GM21723 (cell line): ENCODE measurements at regions not wholly inside any gene's neighbourhood (a gene's known extent, or its start where the extent isn't known, plus 50 kb on each side); places are given as distances from the start of the nearest gene placed in this dataset.

ENCODE experiments used
- ATAC-seq: cut with Tn5 transposase; IDR thresholded peaks from one replicate; pipeline ENCODE4 v1.9.1; 2021; ENCODE audit warnings: mild to moderate bottlenecking, moderate library complexity; ENCODE audit not compliant: unreplicated experiment

DNA sequence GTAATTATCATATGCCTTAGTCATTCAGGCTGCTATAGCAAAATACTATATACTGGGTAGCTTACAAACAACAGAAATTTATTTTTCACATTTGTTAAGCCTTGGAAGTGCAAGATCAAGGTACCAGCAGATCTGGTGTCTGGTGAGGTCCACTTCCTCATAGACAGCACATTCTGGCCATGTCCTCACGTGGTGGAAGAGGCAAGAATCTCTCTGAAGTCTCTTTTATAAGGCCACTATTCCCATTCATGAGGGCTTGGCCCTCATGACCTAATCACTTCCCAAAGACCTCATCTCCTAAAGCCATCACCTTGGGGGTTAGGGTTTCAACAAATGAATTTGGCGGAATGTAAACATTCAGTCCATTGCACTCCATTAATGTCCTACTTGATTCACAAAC, 137.5 kb upstream of the C1GALT1 start:
- no peak for ATAC-seq

DNA sequence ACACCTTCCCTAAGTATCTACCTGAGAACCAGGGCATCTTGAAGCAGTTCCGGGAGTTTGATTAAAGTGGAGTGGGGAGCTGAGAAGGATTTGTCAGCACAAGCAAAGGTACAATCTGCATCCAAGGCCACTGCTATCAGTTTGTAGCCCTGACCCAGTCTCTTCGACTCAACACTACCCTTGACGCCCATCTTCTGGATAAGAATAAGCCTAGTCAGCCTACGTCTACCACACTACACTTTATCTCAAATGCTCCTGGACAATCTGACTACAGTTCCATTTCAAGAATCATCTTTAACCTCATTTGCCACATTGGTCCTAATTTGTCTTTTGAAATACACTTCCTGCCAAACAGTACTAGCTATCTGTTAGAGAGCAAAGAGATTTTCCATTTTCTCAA, 134.1 kb upstream of the C1GALT1 start:
- ATAC-seq = no peak

DNA sequence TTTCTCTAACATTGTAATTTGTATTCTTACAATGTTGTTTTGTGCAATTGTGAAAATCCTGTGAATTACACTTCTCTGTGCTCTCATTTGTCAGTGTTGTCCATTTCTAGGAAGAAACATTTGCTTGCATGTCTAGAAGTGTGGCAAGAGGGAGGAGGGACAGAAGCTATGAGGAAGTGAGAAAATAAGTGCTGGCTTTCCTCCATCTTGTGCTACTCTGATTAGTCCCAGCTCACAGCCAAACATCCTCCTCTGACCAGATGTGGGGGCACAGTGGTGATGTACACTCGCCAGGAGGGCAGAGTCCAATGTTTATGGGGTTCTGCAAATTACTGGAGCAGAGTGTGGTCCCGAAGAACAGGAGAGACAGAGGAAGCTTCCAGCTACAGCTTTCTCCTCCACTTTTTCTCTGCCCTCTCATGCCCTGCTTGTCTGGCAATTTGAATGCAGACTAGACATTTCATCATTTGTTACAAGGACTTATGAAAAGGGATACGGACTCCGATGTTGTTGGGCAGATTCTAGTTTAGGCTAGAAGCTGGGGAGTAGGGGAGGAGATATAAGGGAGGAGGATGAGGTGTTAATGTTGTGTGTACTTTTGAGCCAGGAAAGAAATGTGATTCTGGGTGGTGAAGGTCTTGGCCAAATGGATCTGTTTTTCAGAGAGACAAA, 131.0 kb upstream of the C1GALT1 start:
- ATAC-seq = peak; percentile 75

- no peak for ATAC-seq
Observed at GRCh38 chr7:7054252-7054830, 128.0 kb upstream of the C1GALT1 start.

- ATAC-seq = no peak
Observed at GRCh38 chr7:7060828-7061599, 121.3 kb upstream of the C1GALT1 start.

DNA sequence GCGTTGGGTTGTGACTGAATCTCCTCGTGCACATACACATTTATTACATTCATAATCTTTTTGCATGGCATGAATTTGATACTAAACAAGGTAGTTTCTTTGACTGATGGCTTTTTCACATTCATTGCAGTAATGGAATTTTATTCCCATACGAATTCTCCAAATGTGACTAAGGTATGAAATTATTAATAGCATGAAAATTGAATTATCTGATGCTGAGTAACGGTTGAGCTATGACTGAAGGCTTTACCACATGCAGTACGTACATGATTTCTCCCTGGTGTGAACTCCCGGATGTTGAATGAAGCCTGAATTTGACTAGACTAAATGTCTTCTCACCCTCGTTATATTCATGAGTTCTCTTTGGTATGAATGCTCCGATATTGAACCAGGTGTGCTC, 104.4 kb upstream of the C1GALT1 start:
- ATAC-seq = no peak

DNA sequence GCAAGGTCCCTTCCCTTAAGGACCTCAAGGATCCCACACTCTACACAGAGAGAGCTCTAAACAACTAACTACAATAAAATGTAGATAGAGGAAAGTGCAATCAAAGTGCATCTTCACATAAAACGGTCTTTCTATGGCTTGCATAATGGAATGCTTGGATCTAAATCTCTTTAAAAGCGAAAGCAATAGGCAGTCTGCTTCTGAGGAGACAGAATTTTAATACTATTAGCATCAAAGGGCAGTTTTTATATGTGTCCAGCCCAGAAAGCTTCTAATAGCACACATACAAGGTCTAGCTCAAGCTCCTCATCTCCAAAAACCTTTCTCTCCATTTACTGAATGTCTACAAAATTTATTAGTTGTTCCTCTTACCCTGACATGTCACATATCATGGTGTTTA, 101.5 kb upstream of the C1GALT1 start:
- ATAC-seq = no peak

- ATAC-seq = no peak
Observed at GRCh38 chr7:7090460-7090859, 91.9 kb upstream of the C1GALT1 start.

DNA sequence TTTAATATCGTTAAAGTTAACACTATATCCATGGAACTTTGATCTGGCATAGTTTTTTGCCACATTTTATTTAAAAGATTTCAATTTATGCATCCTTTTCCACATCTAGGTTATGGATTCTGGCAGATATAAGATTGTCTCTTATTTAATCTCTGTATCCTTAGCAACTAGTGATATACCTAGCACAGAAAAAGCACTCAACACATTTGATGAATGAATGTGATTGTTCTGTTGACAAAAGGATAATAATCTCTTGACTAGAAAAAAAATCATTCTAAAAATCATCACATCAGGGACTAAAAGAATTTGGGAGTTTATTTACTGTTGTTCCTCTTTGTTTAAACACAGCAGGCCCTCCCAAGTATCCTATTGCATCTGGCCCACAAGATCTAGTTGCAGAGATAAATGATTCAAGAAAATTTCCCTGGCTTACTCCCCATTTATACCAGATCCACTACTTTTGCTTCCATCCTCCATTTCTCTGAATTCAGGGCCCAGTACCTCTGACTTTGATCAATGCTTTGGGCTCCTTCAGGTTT, 84.0 kb upstream of the C1GALT1 start:
- ATAC-seq = no peak

DNA sequence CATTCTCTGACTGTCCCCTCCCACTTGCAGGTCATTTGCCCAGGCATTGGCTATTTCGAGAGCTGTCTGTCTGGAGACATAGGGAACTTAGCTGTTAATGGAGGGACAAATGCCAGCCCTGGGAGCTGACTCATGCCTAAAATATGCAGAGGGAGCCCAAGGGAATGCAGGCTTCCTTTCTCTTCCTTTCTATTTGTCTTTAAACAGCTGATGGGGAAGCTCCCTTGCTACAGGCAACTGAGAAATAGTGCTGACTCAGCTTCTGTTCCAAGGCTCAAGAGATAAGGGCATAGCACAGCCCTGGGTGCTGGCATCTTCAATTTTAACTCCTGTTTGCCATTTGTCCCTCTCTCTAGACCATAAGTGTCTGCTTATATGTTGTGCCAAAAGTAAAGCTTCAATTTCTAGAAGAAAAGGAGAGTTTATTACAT, 82.7 kb upstream of the C1GALT1 start:
- no peak for ATAC-seq

DNA sequence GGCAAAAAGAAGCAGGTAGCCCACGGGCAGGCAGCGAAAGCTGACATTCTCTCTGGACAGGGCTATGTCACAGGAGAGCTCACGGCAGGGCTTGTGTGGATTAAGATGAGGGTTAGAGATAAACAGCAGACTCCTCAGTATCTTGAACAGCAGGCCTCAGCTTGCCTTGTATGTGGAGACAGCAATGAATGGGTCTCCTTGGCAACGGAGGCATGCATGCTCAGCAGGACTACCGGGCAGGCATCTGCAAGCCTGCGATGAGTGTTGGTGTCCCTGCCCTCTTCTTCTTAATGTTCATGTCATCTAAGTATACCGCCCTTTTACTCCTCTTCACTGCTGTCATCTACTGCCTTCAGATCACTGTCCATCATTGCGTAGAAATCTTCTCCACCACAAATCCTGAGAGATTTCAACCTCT, 81.9 kb upstream of the C1GALT1 start:
- no peak for ATAC-seq

DNA sequence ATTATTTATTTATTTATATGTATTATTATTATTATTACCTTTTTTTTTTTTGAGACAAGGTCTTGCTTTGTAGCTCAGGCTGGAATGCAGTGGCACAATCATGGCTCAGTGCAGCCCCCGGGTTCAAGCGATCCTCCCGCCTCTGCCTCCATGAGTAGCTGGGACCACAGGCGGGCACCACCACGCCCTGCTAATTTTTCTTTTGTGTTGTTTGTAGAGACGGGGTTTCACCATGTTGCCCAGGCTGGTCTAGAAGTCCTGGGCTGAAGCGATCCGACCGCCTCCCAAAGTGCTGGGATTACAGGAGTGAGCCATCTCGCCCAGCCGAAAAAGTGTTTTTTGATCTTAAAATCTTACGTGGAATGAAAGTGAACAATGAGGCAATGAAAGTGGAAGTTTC, 79.4 kb upstream of the C1GALT1 start:
- no peak for ATAC-seq

DNA sequence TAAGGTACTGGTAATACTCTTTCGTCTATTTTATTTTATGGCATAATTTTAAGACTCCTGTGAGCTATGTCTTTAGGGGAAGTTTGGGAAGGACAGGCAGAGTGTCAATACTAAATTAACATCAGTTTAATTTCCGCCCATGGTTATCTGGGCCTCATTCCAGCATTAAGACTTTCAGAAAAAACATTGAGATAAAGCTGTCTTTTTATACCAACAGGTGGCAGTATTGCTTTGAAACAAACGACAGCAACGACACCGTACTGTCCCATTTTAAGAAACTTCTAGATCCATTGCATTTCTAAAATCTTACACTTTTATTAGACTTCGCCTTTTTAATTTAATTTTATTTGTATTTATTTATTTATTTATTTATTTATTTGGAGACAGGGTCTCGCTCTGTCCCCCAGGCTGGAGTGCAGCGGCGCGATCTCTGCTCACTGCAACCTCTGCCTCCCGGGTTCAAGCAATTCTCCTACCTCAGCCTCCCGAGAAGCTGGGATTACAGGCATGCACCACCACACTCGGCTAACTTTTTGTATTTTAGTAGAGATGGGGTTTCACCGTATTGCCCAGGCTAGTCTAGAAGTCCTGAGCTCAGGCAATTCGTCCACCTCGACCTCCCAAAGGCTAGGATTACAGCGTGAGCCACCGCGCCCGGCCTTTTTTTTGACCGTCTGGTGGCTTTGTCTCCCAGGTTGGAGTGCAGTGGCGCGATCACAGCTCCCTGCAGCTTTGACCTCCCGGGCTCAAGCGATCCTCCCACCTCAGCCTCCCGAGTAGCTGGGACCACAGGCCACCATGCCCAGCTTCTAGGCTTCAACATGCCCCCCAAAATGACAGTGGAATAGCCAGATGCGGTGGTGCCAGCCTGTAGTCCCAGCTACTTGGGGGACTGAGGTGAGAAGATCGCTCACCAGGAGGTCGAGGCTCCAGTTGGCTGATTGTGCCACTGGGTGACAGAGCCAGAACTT, 78.7 kb upstream of the C1GALT1 start:
- ATAC-seq = no peak

DNA sequence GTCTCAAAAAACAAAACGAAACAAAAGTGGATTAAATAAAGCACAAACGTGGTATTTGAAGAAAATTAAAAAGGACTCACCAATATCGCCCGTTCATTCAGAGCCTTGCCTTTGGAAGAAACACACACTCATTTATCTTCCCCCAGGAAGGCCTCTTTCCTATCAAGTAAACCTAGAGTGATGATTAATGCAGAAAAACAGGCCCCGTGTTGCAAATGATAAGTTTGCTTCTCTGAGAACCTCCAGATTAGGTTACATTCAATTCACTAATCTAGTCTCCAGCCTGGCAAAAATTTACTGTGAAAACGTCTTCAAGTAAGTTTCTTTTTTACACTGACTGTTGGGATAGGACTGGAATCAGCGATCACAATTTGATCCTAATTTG, 78.0 kb upstream of the C1GALT1 start:
- no peak for ATAC-seq

DNA sequence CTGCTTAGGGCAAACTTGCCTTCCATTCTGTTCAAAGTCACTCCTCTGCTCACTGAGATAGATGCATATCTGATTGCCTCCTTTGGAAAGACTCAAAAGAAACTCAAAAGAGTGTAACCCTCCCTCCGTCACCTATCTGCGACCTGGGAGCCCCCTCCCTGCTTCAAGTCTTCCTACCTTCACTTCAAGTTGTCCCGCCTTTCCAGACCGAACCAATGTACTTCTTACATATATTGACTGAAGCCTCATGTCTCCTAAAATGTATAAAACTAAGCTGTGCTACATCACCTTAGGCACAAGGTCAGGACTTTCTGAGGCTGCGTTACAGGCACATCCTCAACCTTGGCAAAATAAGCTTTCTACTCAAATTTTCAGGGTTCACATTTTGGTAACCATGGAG, 77.4 kb upstream of the C1GALT1 start:
- ATAC-seq = no peak

DNA sequence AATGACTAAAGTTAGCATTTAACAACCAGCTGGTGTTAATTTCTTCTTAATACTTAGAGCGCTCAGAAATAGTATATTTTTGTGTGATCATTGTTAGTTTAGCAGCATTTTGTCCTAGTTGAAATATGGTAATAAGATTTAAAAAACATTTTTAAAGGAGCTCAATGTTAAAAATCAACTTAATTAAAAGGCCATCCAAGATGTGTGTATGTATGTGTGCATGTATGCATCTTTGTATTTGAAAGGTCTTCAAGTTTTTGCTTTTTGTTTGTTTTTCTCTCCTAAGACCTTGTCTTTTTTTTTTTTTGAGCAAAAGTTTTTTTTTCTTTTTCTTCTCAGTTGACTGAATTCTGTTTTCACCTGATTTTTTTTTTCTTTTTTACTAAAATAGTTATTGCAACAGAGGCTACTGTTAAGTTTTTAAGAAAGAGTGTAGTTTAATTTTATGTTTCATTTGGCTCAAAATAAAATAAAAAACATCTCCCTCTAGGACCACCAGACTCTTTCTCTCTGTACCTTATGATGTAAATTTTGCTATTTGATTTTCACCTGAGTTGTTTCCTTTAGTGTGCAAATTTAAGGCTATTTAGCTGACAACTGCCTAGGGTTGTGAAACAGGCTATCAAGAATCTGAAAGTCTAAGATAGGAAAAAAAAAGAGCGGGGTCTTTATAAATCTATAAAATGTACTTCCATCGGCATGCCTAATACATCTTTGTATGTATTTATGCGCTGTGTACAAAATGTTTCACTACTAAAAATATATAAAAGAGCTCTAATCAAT, 76.4 kb upstream of the C1GALT1 start:
- no peak for ATAC-seq

DNA sequence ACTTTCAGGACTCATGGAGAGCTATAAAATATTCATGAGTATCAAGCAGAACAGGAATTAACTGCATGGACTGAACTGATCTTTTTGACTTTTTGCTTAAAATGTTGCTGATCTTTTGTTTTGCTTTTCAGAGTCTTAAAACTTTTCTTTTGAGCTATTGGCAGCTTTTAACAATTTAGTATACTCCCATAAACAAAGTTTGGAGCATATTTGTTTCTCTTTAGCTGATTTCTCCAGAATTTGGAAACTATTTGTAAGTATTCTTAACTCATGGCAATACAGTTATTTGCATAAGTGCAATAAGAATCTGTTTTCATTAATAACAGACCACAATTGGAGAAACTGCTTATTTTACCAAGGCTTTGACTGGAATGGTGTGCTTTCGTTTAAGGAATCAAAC, 73.4 kb upstream of the C1GALT1 start:
- no peak for ATAC-seq

- no peak for ATAC-seq
Observed at GRCh38 chr7:7109934-7110333, 72.4 kb upstream of the C1GALT1 start.

DNA sequence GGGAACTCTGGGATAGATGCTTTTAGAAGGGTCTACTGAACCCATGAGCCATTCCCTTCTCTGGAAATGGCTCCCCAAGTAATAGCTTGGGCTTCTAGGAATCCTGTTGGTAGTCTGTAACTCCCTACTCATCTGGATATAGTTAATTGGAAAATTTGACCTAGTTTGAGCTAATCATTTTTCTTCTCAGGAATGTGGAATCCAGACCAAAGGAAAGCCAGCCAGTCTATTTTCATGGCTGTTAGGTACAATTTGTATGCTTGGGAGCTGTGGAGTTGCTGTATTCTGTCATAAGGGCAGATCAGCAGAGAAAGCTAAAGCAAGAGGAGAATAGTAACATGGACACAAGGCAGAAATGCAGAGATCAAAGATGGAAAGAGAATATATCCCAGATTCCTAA, 71.6 kb upstream of the C1GALT1 start:
- ATAC-seq = no peak

- no peak for ATAC-seq
Observed at GRCh38 chr7:7112868-7113267, 69.5 kb upstream of the C1GALT1 start.
